ENCODE measurements at regions not wholly inside any gene's neighbourhood (a gene's known extent, or its start where the extent isn't known, plus 50 kb on each side); places are given as distances from the start of the nearest gene placed in this dataset.

DNA sequence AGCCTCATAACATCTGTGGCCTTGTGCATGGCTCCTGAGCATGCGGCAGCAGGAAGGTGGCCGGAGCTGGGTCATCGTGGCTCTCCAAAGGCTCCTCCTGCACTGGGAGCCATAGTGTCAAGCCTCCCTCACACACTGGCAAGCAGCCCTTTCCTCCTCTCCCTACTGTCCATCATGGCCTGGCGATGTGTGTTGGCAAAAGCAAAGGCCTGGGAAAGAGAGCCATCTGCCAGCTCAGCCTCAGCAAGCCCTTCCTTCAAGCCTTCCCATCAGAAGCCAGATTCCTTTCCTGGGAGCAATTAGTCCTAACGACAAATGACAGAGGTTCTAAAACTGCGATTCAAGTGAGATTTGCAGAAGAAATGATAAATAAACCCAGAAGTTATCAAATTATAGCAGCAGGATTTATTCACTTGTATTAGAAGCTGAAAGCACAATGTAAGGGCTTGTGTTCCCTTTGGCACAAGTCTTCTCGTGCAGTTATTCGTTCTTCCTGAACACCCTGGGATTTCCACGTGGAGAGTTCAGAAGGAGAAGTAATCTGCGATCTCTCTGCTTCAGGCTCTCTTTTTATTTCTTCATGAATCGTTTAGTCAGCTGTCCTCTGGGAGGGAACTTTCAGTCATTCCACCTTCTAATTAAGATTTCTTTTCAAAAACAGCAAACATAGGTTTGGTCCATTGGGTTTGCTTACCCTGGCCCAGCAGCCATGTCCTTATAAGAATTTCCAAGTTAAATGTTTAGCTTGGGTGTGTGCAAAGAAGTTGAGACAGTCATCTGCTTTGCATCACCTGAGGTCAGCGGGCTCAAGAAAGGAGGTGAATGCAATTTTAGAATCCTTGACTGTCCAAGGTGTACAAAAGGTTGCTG is 110.3 kb upstream of the TMC3 start:
- TF ChIP-seq POLR2AphosphoS5 (IDR thresholded peaks at IDR 0.05; ENCODE audit: low read depth, low read length) (no peak), POLR2A (IDR thresholded peaks at IDR 0.05; ENCODE audit: low read depth, low read length) (no peak), PAX5 (IDR thresholded peaks at IDR 0.05; ENCODE audit: insufficient read depth, low read length, severe bottlenecking) (no peak), SPI1 (IDR thresholded peaks at IDR 0.05; ENCODE audit: low read depth, low read length) (no peak), TAF1 (IDR thresholded peaks at IDR 0.05; ENCODE audit: low read depth, low read length) (no peak), POU2F2 (IDR thresholded peaks at IDR 0.05; ENCODE audit: low read depth, low read length) (no peak)

Data from GM12891 (cell line).